HCT116 (cell line): ENCODE measurements at regions not wholly inside any gene's neighbourhood (a gene's known extent, or its start where the extent isn't known, plus 50 kb on each side); places are given as distances from the start of the nearest gene placed in this dataset.

Experiments
- ATAC-seq: fragments of 200-7000 bp; cut with Tn5 transposase; 2 replicates; pipeline ENCODE4 v1.9.1; 2020; ENCODE audit warnings: mild to moderate bottlenecking, moderate library complexity
- BruUV-seq: library from RNA; stranded (reverse); fragments of 400-500 nt; replicated peaks from 2 replicates; lab custom pipeline; 2021; lab: Mats Ljungman, UMichigan
- CTCF ChIA-PET: fragments of 300-600 bp; sonication (Branson Sonifier 250); formaldehyde crosslinking; loops from one replicate; lab custom pipeline; 2021; ENCODE audit warnings: antibody characterized with exemption; lab: Charles Lee
- POLR2A ChIA-PET: fragments of 300-600, 350-600 bp; sonication (Branson Sonifier 250); formaldehyde crosslinking; loops from one replicate; lab custom pipeline; 2021; ENCODE audit warnings: antibody characterized with exemption; lab: Charles Lee
- RAD21 ChIA-PET, 2 experiments: fragments of 300-600 bp; sonication (Branson Sonifier 250); formaldehyde crosslinking; loops; one replicate each; lab custom pipeline; 2023; ENCODE audit warnings: low total read pairs in 2 of 2; ENCODE audit not compliant: uncharacterized antibody in 2 of 2, unreplicated experiment in 2 of 2, low non-redundant PET in 1 of 2; lab: Charles Lee
- DNase-seq: peaks from one replicate; pipeline ENCODE4 v3.0.0-alpha.2; 2010; ENCODE audit warnings: low read depth, low spot score
- H2AFZ ChIP-seq: fragments of 200-600 bp; shearing (Covaris generic), sonication (generic); 2 replicates; pipeline ENCODE4 v1.6.1; 2017; ENCODE audit warnings: low read depth, mixed run types, mixed read lengths, antibody characterized with exemption, low read length; ENCODE audit not compliant: poor library complexity, severe bottlenecking
- H3K27ac ChIP-seq: 2 replicates; pipeline ENCODE4 v1.5.1; 2012; ENCODE audit warnings: low read depth, low read length
- H3K27me3 ChIP-seq: fragments of 200-600 bp; sonication (generic); 2 replicates; pipeline ENCODE4 v1.6.1; 2016; ENCODE audit warnings: mixed run types, low read length, mixed read lengths; ENCODE audit not compliant: insufficient read depth
- H3K36me3 ChIP-seq, 2 experiments: fragments of 200-500 bp in 1 of 2; fragments of 200-600 bp in 1 of 2; sonication (Bioruptor generic) in 1 of 2; sonication (generic) in 1 of 2; 2 replicates each; pipeline versions ENCODE4 v1.5.1 to v1.6.1; 2014 to 2016; ENCODE audit warnings: low read length in 2 of 2, inconsistent platforms in 1 of 2, mixed read lengths in 1 of 2, mixed run types in 1 of 2; ENCODE audit not compliant: insufficient read depth in 2 of 2, control insufficient read depth in 1 of 2
- H3K4me1 ChIP-seq, 2 experiments: fragments of 200-600 bp in 1 of 2; sonication (generic) in 1 of 2; 2 replicates each; pipeline versions ENCODE4 v1.5.1 to v1.6.1; 2012 to 2017; ENCODE audit warnings: low read length in 2 of 2, inconsistent platforms in 1 of 2, mild to moderate bottlenecking in 1 of 2, mixed read lengths in 1 of 2, mixed run types in 1 of 2, moderate library complexity in 1 of 2; ENCODE audit not compliant: insufficient read depth in 2 of 2, control insufficient read depth in 1 of 2
- H3K4me2 ChIP-seq: fragments of 200-600 bp; sonication (generic); 2 replicates; pipeline ENCODE4 v1.6.1; 2017; ENCODE audit warnings: mixed run types, low read length, mixed read lengths
- H3K4me3 ChIP-seq, 2 experiments: fragments of 200-600 bp in 1 of 2; sonication (generic) in 1 of 2; replicated peaks in 1 of 2; 2 replicates each; pipeline ENCODE4 v1.5.1; 2011 to 2016; ENCODE audit warnings: low read length in 2 of 2, control low read depth in 1 of 2, low read depth in 1 of 2, mild to moderate bottlenecking in 1 of 2, mixed read lengths in 1 of 2, mixed run types in 1 of 2
- H3K79me2 ChIP-seq: fragments of 200-600 bp; sonication (generic); 2 replicates; pipeline ENCODE4 v1.6.1; 2017; ENCODE audit warnings: mild to moderate bottlenecking, mixed run types, low read length, moderate library complexity, mixed read lengths; ENCODE audit not compliant: insufficient read depth
- H3K9ac ChIP-seq: fragments of 200-600 bp; sonication (generic); 2 replicates; pipeline ENCODE4 v1.6.1; 2016; ENCODE audit warnings: low read length, mixed read lengths
- H3K9me2 ChIP-seq: fragments of 200-600 bp; sonication (generic), shearing (Covaris generic); 2 replicates; pipeline ENCODE4 v1.6.1; 2017; ENCODE audit warnings: mixed run types, mild to moderate bottlenecking, moderate library complexity; ENCODE audit not compliant: insufficient read depth
- H3K9me3 ChIP-seq, 2 experiments: fragments of 200-500 bp in 1 of 2; fragments of 200-600 bp in 1 of 2; sonication (Bioruptor generic) in 1 of 2; sonication (generic) in 1 of 2; 2 replicates each; pipeline ENCODE4 v1.6.1; 2014 to 2017; ENCODE audit warnings: low read length in 2 of 2, mixed read lengths in 2 of 2, inconsistent platforms in 1 of 2, low read depth in 1 of 2, mild to moderate bottlenecking in 1 of 2, mixed run types in 1 of 2, moderate library complexity in 1 of 2; ENCODE audit not compliant: control insufficient read depth in 1 of 2, insufficient read depth in 1 of 2
- H4K20me1 ChIP-seq: fragments of 200-600 bp; sonication (generic), shearing (Covaris generic); 2 replicates; pipeline ENCODE4 v1.6.1; 2017; ENCODE audit warnings: mixed run types, mild to moderate bottlenecking, moderate library complexity; ENCODE audit not compliant: insufficient read depth
- ATF3 ChIP-seq: IDR thresholded peaks from 2 replicates; pipeline ENCODE4 v1.6.1; 2012
- CEBPB ChIP-seq: IDR thresholded peaks from 2 replicates; pipeline ENCODE4 v1.6.1; 2012; ENCODE audit warnings: low read depth
- EGR1 ChIP-seq: IDR thresholded peaks from 2 replicates; pipeline ENCODE4 v1.6.1; 2012; ENCODE audit warnings: low read depth
- ELF1 ChIP-seq: IDR thresholded peaks from 2 replicates; pipeline ENCODE4 v1.6.1; 2012; ENCODE audit warnings: low read depth, borderline replicate concordance
- EZH2 ChIP-seq: fragments of 200-600 bp; sonication (generic); IDR thresholded peaks from 2 replicates; pipeline ENCODE4 v1.6.1; 2017; ENCODE audit warnings: antibody characterized with exemption, mixed run types
- FOSL1 ChIP-seq: IDR thresholded peaks from 2 replicates; pipeline ENCODE4 v1.6.1; 2012; ENCODE audit warnings: low read depth
- POLR2A ChIP-seq: IDR thresholded peaks from 2 replicates; pipeline ENCODE4 v1.7.0; 2011; ENCODE audit warnings: borderline replicate concordance; ENCODE audit not compliant: insufficient read depth, insufficient read length; ENCODE audit errors: extremely low read depth
- POLR2AphosphoS5 ChIP-seq: IDR thresholded peaks from 2 replicates; pipeline ENCODE4 v1.6.1; 2011; ENCODE audit warnings: mild to moderate bottlenecking, low read depth, low read length, moderate library complexity
- SIN3A ChIP-seq: IDR thresholded peaks from 2 replicates; pipeline ENCODE4 v1.6.1; 2012; ENCODE audit warnings: low read depth
- SP1 ChIP-seq: IDR thresholded peaks from 2 replicates; pipeline ENCODE4 v1.6.1; 2012; ENCODE audit warnings: low read depth
- TCF7L2 ChIP-seq: IDR thresholded peaks from 2 replicates; pipeline ENCODE4 v1.7.0; 2011; ENCODE audit warnings: borderline replicate concordance, inconsistent platforms; ENCODE audit not compliant: insufficient read depth, insufficient read length; ENCODE audit errors: extremely low read depth
- YY1 ChIP-seq: IDR thresholded peaks from 2 replicates; pipeline ENCODE4 v1.6.1; 2011; ENCODE audit warnings: low read length, low read depth, moderate library complexity, mild to moderate bottlenecking; ENCODE audit not compliant: insufficient replicate concordance; ENCODE audit errors: extremely low read depth
- intact Hi-C: fragments of 100-400 bp; cut with micrococcal nuclease; formaldehyde crosslinking; loops from 2 replicates; pipeline ENCODE4 v1.10.0; 2022
- TF ChIP-seq, protein P1 (sequence below): IDR thresholded peaks from 2 replicates; pipeline ENCODE4 v1.6.1; 2012; ENCODE audit warnings: low read depth

DNA sequence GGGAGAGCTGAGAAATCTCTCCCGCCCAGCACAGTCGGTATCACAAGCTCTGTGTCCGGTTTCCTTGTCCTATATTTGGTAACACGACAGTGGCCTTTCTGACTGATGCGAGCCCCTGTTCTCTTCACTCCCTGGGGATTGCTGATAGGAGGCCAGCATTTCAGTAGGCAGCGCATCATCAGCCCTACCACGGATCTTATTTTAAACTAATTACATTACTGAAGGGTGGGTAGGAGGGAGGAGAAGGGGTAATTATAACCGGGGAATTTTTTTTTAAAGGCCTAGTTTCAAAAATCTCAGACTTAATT is 125.6 kb upstream of the LGALSL start:
- no peaks in the 10 kb centered on the region for H3K9me2 ChIP-seq
- BruUV-seq, result no TSS peak
- no peak overlapping the region for H3K9ac ChIP-seq
- no peak for ATAC-seq
- TF ChIP-seq TCF7L2 (no peak), POLR2AphosphoS5 (no peak), EZH2 (no peak), SP1 (no peak), YY1 (no peak), SIN3A (no peak), CEBPB (no peak), FOSL1 (no peak), EGR1 (no peak)
- peaks cover 1% of the 10 kb centered on the region; the same call in 1 of the 2 replicates for H3K27me3 ChIP-seq
- no peaks in the 10 kb centered on the region for H4K20me1 ChIP-seq
- no peaks in the 10 kb centered on the region for H3K9me3 ChIP-seq
- no peak overlapping the region for H2AFZ ChIP-seq
- no peaks in the 10 kb centered on the region for H3K79me2 ChIP-seq
- H3K27ac ChIP-seq, result no peak overlapping the region
- DNase-seq, result no peak
- peaks cover 0 to 7% of the 10 kb centered on the region in 2 experiments; a peak in 2 of 4 replicates for H3K4me1 ChIP-seq
- H3K36me3 ChIP-seq, result no peaks in the 10 kb centered on the region
- RAD21 ChIA-PET, result interaction anchor here (1.5 to 2.2 kb wide), 3 partner anchors 160 to 279 kb away, joined by 3 to 19 read pairs (median 13); no protein-coding TSS in a partner anchor
- CTCF ChIA-PET, result interaction anchor here (0.7 to 6.1 kb wide), 6 partner anchors 16 to 630 kb away, joined by 3 to 88 read pairs (median 6); no protein-coding TSS in a partner anchor
- no peak overlapping the region for H3K4me2 ChIP-seq
- H3K4me3 ChIP-seq, result no peak overlapping the region
- POLR2A ChIA-PET, result interaction anchor here (1.4 kb wide), 1 partner anchor 279 kb away, joined by 6 read pairs; no protein-coding TSS in a partner anchor
- intact Hi-C loops, result no loop called here

DNA sequence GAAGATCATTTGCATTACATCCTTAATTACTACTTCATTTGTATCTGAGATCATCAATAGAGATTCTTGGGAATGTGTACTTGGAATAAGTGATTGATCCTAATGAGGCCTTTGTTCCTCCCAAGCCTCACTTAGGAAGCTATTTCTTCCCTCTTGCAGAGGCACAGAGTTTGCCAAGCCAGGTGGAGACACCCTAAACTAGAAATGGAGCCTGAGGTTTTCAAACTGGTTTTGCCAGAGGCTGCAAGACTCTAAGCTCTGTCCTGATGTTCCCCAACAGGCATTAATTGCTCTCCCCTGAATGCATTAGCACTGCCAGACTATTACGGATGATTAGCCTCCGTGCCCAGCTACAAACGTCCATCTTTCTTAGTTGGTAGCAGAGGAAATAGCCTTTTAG is 125.2 kb upstream of the LGALSL start:
- Histone ChIP-seq H3K9me3 (no peaks in the 10 kb centered on the region), H3K4me3 (no peak overlapping the region), H3K9me2 (no peaks in the 10 kb centered on the region), H3K4me1 (peaks cover 0 to 7% of the 10 kb centered on the region in 2 experiments; a peak in 2 of 4 replicates), H3K27ac (no peak overlapping the region), H3K27me3 (no peaks in the 10 kb centered on the region; the same call in 1 of the 2 replicates), H3K36me3 (no peaks in the 10 kb centered on the region), H3K4me2 (no peak overlapping the region), H2AFZ (no peak overlapping the region), H4K20me1 (no peaks in the 10 kb centered on the region), H3K79me2 (no peaks in the 10 kb centered on the region), H3K9ac (no peak overlapping the region)
- no peak for TF ChIP-seq CEBPB
- no peak for TF ChIP-seq POLR2AphosphoS5
- TF ChIP-seq, protein P1, sequence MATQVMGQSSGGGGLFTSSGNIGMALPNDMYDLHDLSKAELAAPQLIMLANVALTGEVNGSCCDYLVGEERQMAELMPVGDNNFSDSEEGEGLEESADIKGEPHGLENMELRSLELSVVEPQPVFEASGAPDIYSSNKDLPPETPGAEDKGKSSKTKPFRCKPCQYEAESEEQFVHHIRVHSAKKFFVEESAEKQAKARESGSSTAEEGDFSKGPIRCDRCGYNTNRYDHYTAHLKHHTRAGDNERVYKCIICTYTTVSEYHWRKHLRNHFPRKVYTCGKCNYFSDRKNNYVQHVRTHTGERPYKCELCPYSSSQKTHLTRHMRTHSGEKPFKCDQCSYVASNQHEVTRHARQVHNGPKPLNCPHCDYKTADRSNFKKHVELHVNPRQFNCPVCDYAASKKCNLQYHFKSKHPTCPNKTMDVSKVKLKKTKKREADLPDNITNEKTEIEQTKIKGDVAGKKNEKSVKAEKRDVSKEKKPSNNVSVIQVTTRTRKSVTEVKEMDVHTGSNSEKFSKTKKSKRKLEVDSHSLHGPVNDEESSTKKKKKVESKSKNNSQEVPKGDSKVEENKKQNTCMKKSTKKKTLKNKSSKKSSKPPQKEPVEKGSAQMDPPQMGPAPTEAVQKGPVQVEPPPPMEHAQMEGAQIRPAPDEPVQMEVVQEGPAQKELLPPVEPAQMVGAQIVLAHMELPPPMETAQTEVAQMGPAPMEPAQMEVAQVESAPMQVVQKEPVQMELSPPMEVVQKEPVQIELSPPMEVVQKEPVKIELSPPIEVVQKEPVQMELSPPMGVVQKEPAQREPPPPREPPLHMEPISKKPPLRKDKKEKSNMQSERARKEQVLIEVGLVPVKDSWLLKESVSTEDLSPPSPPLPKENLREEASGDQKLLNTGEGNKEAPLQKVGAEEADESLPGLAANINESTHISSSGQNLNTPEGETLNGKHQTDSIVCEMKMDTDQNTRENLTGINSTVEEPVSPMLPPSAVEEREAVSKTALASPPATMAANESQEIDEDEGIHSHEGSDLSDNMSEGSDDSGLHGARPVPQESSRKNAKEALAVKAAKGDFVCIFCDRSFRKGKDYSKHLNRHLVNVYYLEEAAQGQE, result no peak
- no peak for TF ChIP-seq FOSL1
- no peak for TF ChIP-seq ATF3
- TF ChIP-seq POLR2A, result no peak
- TF ChIP-seq ELF1, result no peak
- ChIA-PET POLR2A (no interaction called here), RAD21 (interaction anchor here (0.5 to 2.2 kb wide), 4 partner anchors 159 to 385 kb away, joined by 3 to 19 read pairs (median 9); no protein-coding TSS in a partner anchor), CTCF (interaction anchor here (0.7 to 6.1 kb wide), 5 partner anchors 17 to 303 kb away, joined by 3 to 88 read pairs (median 6); no protein-coding TSS in a partner anchor)
- no peak for ATAC-seq
- intact Hi-C loops, result no loop called here
- BruUV-seq, result no TSS peak
- no peak for DNase-seq
